ENCODE measurements at regions not wholly inside any gene's neighbourhood (a gene's known extent, or its start where the extent isn't known, plus 50 kb on each side); places are given as distances from the start of the nearest gene placed in this dataset.
A peak's percentile ranks its signal among the peaks of the same experiment; 100 is the strongest.
"Not testable (repeated sequence)": the region's sequence is repeated elsewhere in the genome, so short reads cannot be mapped to it uniquely, and the experiment has no call there.

GRCh38 chr7:109660401-109660800 lies 1090.7 kb downstream of the DNAJB9 start:
- no peak overlapping the region for H3K4me3 ChIP-seq (ENCODE audit: low read length)
- DNase-seq (ENCODE audit: low read depth), result no peak
- no peak for TF ChIP-seq CTCF (conservative IDR thresholded peaks at IDR 0.05; ENCODE audit: low read depth, low read length)

- TF ChIP-seq CTCF (conservative IDR thresholded peaks at IDR 0.05; ENCODE audit: low read depth, low read length), result no peak
- DNase-seq (ENCODE audit: low read depth), result peak; percentile 33
- H3K4me3 ChIP-seq (ENCODE audit: low read length), result no peak overlapping the region
These were observed 1094.1 kb downstream of the DNAJB9 start for GRCh38 chr7:109663806-109664205.

GRCh38 chr7:109687269-109687668 lies 1117.6 kb downstream of the DNAJB9 start:
- not testable (repeated sequence) for DNase-seq (ENCODE audit: low read depth); H3K4me3 ChIP-seq (ENCODE audit: low read length)

GRCh38 chr7:109692613-109693012 lies 1122.9 kb downstream of the DNAJB9 start:
- H3K4me3 ChIP-seq (ENCODE audit: low read length); DNase-seq (ENCODE audit: low read depth): not testable (repeated sequence)

GRCh38 chr7:109694149-109695071 lies 1124.7 kb downstream of the DNAJB9 start:
- no peak for TF ChIP-seq CTCF (conservative IDR thresholded peaks at IDR 0.05; ENCODE audit: low read depth, low read length)
- no peak for DNase-seq (ENCODE audit: low read depth)

GRCh38 chr7:109695419-109695818 lies 1125.7 kb downstream of the DNAJB9 start:
- TF ChIP-seq CTCF (conservative IDR thresholded peaks at IDR 0.05; ENCODE audit: low read depth, low read length), result no peak
- DNase-seq (ENCODE audit: low read depth), result no peak
- no peak overlapping the region for H3K4me3 ChIP-seq (ENCODE audit: low read length)

More at GRCh38 chr7:109694149-109695071, 1124.7 kb downstream of the DNAJB9 start:
- no peak overlapping the region for H3K4me3 ChIP-seq (ENCODE audit: low read length)

GRCh38 chr7:109696723-109697122 lies 1127.0 kb downstream of the DNAJB9 start:
- no peak for TF ChIP-seq CTCF (conservative IDR thresholded peaks at IDR 0.05; ENCODE audit: low read depth, low read length)
- no peak for DNase-seq (ENCODE audit: low read depth)
- H3K4me3 ChIP-seq (ENCODE audit: low read length), result no peak overlapping the region

- no peak for DNase-seq (ENCODE audit: low read depth)
- no peak for TF ChIP-seq CTCF (conservative IDR thresholded peaks at IDR 0.05; ENCODE audit: low read depth, low read length)
- H3K4me3 ChIP-seq (ENCODE audit: low read length), result no peak overlapping the region
These were observed 1130.0 kb downstream of the DNAJB9 start for GRCh38 chr7:109699661-109700060.
